ENCODE measurements at regions not wholly inside any gene's neighbourhood (a gene's known extent, or its start where the extent isn't known, plus 50 kb on each side); places are given as distances from the start of the nearest gene placed in this dataset.

DNA sequence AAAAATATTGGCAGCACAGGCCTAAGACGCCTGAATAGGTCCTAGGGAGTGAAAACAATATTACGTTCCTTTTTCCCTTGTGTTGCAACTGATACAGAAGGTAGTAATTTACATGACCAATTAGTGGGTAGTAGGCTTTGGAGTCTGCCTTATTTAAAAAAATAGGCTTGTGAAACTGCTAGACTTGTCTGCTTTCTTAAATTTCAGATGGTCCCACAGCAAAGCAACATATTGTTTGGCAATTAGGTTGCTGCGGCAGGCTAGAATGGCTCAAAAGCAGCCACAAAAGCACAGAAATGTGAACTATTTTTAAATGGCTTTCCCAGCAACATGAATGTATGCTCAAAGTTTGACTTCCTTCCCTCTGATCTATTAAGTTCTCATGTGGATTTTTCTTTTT lies 211.9 kb downstream of the TTC8 start:
- no peak overlapping the region for H3K27ac Mint-ChIP-seq
- peaks cover 23% of the 10 kb centered on the region for H3K27me3 Mint-ChIP-seq (ENCODE audit: low read depth)
- peaks cover 1% of the 10 kb centered on the region for H3K36me3 Mint-ChIP-seq (ENCODE audit: low read depth)

DNA sequence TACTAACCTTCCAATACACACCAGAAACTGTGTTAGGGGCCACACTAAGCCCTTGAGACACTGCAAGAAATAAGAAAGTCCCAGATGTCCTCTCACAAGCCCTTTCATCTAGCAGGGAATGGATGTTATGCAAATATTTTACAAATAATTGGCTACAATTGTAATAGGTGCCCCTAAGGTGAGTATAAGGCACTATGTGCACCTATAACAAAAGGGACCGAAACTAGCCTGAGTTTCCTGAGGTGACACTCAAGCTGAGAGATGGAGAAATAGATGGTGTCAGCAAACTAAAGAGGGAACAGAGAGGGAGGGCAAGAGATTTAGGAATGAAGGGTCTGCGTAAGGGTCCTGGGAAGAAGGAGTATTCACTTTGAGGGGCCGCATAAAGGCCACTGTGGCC lies 212.6 kb downstream of the TTC8 start:
- Mint-ChIP-seq H3K9me3 (peaks cover 5% of the 10 kb centered on the region), H3K27ac (no peak overlapping the region), H3K4me3 (no peak overlapping the region), H3K4me1 (ENCODE audit: low read depth) (peaks cover 2% of the 10 kb centered on the region), H3K27me3 (ENCODE audit: low read depth) (peaks cover 23% of the 10 kb centered on the region), H3K36me3 (ENCODE audit: low read depth) (peaks cover 1% of the 10 kb centered on the region)
- no peak for DNase-seq (ENCODE audit: low spot score)

More for the DNA sequence above, 211.9 kb downstream of the TTC8 start:
- Mint-ChIP-seq H3K9me3 (peaks cover 5% of the 10 kb centered on the region), H3K4me1 (ENCODE audit: low read depth) (peaks cover 2% of the 10 kb centered on the region), H3K4me3 (no peak overlapping the region)
- no peak for DNase-seq (ENCODE audit: low spot score)

DNA sequence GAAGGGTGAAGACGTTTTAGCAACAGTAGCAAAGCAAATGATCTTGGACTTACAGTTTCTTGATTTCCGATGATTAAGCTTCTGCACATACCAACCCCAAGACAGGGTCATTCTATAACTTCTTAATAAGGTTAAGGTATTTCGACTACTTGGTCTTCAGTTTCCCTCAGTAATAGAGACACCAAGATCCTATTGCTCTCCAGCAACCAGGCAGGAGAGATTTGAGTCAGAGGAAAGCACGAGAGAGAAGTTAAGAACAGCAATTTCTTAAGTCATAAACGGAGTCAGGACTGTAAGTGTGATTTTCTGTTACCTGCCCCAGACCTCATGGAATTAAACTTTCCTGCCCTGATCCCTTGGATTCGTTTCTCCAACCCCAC lies 215.6 kb downstream of the TTC8 start:
- H3K4me3 Mint-ChIP-seq: peak overlapping the region; percentile 67
- H3K27me3 Mint-ChIP-seq (ENCODE audit: low read depth): peaks cover 33% of the 10 kb centered on the region
- H3K36me3 Mint-ChIP-seq (ENCODE audit: low read depth): peaks cover 1% of the 10 kb centered on the region
- DNase-seq (ENCODE audit: low spot score): no peak
- peaks cover 4% of the 10 kb centered on the region for H3K4me1 Mint-ChIP-seq (ENCODE audit: low read depth)
- H3K27ac Mint-ChIP-seq: no peak overlapping the region
- H3K9me3 Mint-ChIP-seq: peaks cover 13% of the 10 kb centered on the region

DNA sequence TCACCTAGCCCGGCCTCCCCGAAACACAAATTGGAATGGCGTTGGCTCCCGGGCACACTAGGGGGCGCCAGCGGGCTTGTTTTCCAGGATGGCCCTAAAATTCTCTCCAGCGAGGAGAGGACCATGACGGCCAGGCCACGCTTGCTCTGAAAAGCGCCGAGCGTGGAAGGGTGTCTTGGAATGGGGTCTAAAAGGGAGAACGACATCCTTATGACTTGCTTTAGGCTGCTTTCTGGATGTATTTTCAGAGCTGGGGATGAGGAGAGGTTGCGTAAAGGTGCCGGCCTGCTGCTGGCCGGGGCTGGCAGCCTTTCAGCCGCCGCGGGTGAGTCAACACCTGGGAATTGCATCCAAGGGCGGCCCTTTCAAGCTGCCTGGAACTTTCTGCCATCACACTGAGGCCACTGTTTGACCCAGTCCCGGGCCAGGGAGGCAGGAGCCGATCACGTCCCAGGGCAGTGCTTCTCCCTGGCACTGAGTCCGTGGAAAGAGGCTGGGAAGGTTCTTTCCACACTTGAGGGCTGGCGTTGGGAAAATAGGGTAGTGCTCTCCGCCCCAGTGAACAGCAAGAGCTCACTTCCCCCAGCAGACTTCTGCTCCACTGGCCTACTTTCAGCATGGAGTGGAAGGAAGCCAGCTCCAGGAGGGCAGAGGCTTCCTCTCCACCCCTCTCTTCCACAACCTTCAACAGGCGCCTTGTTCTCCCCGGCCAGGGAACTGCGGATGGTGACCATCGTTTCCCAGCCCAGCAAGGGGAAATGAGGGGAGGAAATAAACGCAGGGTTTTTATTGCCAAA lies 216.2 kb downstream of the TTC8 start:
- Mint-ChIP-seq H3K27me3 (ENCODE audit: low read depth) (peaks cover 37% of the 10 kb centered on the region), H3K27ac (no peak overlapping the region), H3K9me3 (peaks cover 13% of the 10 kb centered on the region), H3K36me3 (ENCODE audit: low read depth) (peaks cover 1% of the 10 kb centered on the region), H3K4me3 (peak overlapping the region; percentile 67), H3K4me1 (ENCODE audit: low read depth) (peaks cover 4% of the 10 kb centered on the region)
- DNase-seq (ENCODE audit: low spot score): peak; percentile 65

DNA sequence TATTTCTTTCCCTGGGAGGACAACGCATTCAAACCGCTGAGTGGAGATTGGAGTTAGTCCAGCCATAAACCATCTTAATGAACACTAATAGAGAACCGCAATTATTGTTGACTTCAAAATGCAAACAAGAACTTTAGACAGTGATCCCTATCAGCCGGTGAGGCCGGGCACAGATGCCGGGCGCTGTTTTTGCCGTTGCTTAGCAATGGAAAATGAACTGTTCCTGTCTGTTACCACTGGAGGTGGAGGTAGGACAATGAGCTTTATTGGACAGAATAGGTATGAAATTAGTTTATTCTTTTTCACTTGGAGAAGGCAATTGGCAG lies 216.8 kb downstream of the TTC8 start:
- Mint-ChIP-seq H3K27me3 (ENCODE audit: low read depth) (peaks cover 39% of the 10 kb centered on the region), H3K36me3 (ENCODE audit: low read depth) (peaks cover 1% of the 10 kb centered on the region), H3K27ac (no peak overlapping the region), H3K9me3 (peaks cover 13% of the 10 kb centered on the region), H3K4me1 (ENCODE audit: low read depth) (peaks cover 4% of the 10 kb centered on the region), H3K4me3 (no peak overlapping the region)
- DNase-seq (ENCODE audit: low spot score): no peak

DNA sequence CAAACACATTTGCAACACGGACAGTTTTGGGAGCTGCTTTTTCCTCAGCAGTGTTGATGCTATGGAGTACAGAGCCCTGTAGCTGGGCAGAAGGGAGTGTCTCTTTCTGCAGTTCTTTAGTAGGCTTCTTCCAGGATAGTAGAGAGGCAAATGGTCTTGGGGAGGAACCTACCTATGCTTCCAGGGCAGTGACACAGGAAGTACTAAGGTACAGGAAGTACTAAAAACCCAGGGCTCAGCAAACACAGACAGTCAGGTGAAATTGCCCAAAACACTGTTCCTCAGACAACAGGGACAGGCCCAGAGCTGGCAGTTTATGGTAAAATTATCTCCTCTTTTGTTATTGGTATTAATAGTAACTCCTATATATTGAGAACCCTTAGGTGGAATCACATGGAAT lies 217.6 kb downstream of the TTC8 start:
- Mint-ChIP-seq H3K4me3 (no peak overlapping the region), H3K9me3 (peaks cover 12% of the 10 kb centered on the region), H3K27ac (no peak overlapping the region), H3K27me3 (ENCODE audit: low read depth) (peaks cover 41% of the 10 kb centered on the region), H3K4me1 (ENCODE audit: low read depth) (peaks cover 4% of the 10 kb centered on the region), H3K36me3 (ENCODE audit: low read depth) (peaks cover 1% of the 10 kb centered on the region)
- DNase-seq (ENCODE audit: low spot score): no peak

DNA sequence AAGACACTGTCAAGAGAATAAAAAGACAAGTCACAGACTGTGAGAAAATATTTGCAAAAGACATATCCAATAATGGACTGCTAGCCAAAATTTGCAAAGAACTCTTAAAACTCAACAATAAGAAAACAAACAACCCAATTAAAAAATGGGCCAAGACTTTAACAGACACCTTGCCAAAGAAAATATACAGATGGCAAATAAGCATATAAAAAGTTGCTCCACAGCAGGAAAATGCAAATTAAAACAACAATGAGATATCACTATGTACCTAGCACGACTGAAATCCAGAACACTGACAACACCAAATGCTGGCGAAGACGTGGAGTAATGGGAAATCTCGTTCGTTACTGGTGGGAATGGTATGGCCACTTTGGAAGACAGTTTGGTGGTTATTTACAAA lies 228.9 kb downstream of the TTC8 start:
- Mint-ChIP-seq H3K27ac (no peak overlapping the region), H3K36me3 (ENCODE audit: low read depth) (no peaks in the 10 kb centered on the region), H3K4me1 (ENCODE audit: low read depth) (no peaks in the 10 kb centered on the region), H3K4me3 (no peak overlapping the region), H3K27me3 (ENCODE audit: low read depth) (peaks cover 30% of the 10 kb centered on the region), H3K9me3 (no peaks in the 10 kb centered on the region)
- no peak for DNase-seq (ENCODE audit: low spot score)

DNA sequence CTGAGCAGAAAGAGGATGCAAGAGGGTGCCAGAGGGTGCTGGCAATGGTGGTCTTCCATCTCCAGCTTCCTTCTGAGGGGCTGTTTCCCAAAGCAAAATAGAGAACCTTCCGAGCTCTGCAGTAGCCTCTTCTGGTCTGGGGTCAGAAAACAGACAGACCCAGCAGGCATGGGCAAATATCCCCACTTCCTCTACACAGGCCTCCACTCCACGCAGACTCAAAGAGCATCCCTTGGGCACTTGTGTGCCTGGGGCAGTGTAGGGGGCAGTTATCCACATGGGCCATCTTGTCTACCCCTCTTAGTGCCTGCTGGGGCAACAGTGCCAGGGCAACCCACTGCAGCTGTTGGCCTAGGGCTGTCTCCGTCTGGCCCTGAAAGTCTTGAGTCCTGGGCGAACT lies 231.9 kb downstream of the TTC8 start:
- no peak overlapping the region for H3K4me3 Mint-ChIP-seq
- H3K4me1 Mint-ChIP-seq (ENCODE audit: low read depth): no peaks in the 10 kb centered on the region
- H3K9me3 Mint-ChIP-seq: no peaks in the 10 kb centered on the region
- DNase-seq (ENCODE audit: low spot score): no peak
- no peaks in the 10 kb centered on the region for H3K36me3 Mint-ChIP-seq (ENCODE audit: low read depth)
- H3K27me3 Mint-ChIP-seq (ENCODE audit: low read depth): peaks cover 23% of the 10 kb centered on the region
- H3K27ac Mint-ChIP-seq: no peak overlapping the region

DNA sequence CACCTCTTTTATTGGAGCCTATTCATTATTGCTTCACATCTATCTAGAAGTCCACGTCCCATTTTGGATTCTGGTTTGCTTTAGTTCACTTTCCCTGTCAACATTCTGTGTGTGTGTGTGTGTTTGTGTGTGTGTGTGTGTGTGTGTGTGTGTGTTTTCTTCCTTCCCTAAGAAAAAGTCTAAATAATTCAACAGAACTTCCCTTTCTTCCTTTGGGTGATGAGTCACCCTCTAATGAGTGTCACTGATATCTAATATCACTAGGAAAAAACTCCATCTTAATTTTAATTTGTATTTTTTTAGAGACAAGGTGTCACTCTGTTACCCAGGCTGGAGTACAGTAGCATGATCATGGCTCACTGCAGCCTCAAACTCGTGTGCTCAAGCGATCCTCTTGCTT lies 234.2 kb downstream of the TTC8 start:
- H3K27ac Mint-ChIP-seq: no peak overlapping the region
- no peaks in the 10 kb centered on the region for H3K9me3 Mint-ChIP-seq
- no peak overlapping the region for H3K4me3 Mint-ChIP-seq
- H3K27me3 Mint-ChIP-seq (ENCODE audit: low read depth): peaks cover 33% of the 10 kb centered on the region
- H3K36me3 Mint-ChIP-seq (ENCODE audit: low read depth): no peaks in the 10 kb centered on the region
- DNase-seq (ENCODE audit: low spot score): no peak
- H3K4me1 Mint-ChIP-seq (ENCODE audit: low read depth): no peaks in the 10 kb centered on the region

DNA sequence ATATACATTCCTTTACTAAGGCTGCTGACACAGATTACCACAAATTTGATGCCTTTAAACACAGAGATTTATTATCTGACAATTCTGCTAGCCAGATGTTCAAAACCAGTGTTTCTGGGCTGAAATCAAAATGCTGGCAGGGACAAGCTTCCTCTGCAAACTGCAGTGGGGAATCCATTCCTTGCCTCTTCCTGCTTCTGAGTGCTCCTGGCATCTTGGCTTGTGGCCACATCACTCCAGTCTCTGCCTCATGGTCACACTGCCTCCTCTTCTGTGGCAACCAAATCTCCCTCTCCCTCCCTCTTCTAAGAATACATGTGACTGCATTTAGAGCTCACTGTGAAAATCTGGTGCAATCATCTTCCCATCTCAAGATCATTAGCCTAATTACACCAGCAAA lies 235.7 kb downstream of the TTC8 start:
- Mint-ChIP-seq H3K4me3 (no peak overlapping the region), H3K27ac (no peak overlapping the region), H3K9me3 (no peaks in the 10 kb centered on the region), H3K4me1 (ENCODE audit: low read depth) (no peaks in the 10 kb centered on the region), H3K36me3 (ENCODE audit: low read depth) (no peaks in the 10 kb centered on the region), H3K27me3 (ENCODE audit: low read depth) (peaks cover 34% of the 10 kb centered on the region)
- no peak for DNase-seq (ENCODE audit: low spot score)

DNA sequence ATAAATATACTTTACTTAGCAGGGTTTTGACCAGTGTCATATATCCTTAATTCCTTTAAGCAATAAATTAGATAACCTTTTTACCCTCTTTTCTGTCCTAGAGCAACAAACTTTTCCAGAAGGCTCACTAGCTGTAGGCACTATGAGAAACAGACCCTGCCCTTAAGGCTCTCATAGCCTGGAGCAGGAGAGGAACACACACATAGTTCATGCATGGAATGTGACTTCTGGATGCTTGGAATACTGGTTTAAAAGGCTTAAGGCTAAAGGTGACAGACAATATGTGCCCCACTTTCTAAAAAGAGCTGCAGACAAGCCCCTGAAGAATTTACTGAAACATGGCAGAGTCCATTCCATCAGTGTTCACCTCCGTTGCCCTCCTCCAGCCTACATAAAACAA lies 237.2 kb downstream of the TTC8 start:
- no peak overlapping the region for H3K27ac Mint-ChIP-seq
- DNase-seq (ENCODE audit: low spot score): no peak
- no peak overlapping the region for H3K4me3 Mint-ChIP-seq
- no peaks in the 10 kb centered on the region for H3K9me3 Mint-ChIP-seq
- no peaks in the 10 kb centered on the region for H3K36me3 Mint-ChIP-seq (ENCODE audit: low read depth)
- peaks cover 37% of the 10 kb centered on the region for H3K27me3 Mint-ChIP-seq (ENCODE audit: low read depth)
- H3K4me1 Mint-ChIP-seq (ENCODE audit: low read depth): no peaks in the 10 kb centered on the region

DNA sequence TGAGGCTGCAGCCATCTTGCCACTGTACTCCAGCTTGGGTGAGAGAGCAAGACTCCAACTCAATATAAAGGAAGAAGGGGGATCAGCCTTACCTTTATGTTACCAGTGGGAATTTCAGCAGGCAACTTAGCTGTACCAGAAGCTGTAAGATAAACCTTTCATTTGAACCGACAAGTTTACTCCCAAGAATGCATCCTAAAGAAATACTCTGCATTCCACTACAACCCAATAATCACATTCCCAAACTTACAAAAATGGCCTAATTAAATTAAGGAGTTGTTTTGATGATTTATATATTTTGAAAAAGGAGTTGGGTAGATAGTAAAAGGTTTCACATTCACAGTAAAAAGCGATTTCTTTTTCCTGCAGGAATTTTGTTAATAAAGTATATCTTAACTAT lies 241.4 kb downstream of the TTC8 start:
- DNase-seq (ENCODE audit: low spot score): no peak
- Mint-ChIP-seq H3K4me3 (no peak overlapping the region), H3K27me3 (ENCODE audit: low read depth) (peaks cover 45% of the 10 kb centered on the region), H3K9me3 (no peaks in the 10 kb centered on the region), H3K27ac (no peak overlapping the region), H3K4me1 (ENCODE audit: low read depth) (peaks cover 10% of the 10 kb centered on the region), H3K36me3 (ENCODE audit: low read depth) (no peaks in the 10 kb centered on the region)

DNA sequence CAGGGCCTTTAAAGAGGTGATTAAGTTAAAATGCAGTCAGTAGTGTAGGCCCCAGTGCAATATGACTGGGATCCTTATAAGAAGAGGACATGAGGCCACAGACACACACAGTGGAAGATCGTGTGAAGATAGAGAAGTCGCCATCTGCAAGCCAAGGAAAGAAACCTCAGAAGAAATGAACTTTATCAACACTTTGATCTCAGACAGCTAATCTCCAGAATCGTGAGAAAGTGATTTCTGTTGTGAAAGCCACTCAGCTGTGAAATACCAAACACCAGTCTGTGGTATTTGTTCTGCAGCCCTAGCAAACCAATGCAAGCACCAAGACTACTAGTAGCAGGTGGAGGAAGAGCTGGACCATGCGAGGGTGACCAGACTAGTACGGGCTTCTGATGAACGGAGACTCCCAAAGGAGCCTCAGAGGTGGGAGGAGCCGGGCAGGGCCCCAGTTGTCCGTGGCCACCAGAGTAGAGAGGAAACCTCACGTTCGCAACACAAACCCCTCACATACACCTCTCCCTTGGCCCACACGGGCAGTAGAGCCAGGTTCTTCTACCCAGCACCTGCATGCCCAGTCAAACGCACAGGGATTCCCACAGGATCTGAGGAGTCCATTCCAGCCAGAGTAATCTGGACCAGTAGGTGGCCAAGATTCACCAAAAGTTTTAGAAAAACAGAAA lies 243.0 kb downstream of the TTC8 start:
- peak; percentile 47 for DNase-seq (ENCODE audit: low spot score)
- Mint-ChIP-seq H3K9me3 (no peaks in the 10 kb centered on the region), H3K27me3 (ENCODE audit: low read depth) (peaks cover 51% of the 10 kb centered on the region), H3K4me3 (no peak overlapping the region), H3K4me1 (ENCODE audit: low read depth) (peaks cover 10% of the 10 kb centered on the region), H3K27ac (no peak overlapping the region), H3K36me3 (ENCODE audit: low read depth) (no peaks in the 10 kb centered on the region)

DNA sequence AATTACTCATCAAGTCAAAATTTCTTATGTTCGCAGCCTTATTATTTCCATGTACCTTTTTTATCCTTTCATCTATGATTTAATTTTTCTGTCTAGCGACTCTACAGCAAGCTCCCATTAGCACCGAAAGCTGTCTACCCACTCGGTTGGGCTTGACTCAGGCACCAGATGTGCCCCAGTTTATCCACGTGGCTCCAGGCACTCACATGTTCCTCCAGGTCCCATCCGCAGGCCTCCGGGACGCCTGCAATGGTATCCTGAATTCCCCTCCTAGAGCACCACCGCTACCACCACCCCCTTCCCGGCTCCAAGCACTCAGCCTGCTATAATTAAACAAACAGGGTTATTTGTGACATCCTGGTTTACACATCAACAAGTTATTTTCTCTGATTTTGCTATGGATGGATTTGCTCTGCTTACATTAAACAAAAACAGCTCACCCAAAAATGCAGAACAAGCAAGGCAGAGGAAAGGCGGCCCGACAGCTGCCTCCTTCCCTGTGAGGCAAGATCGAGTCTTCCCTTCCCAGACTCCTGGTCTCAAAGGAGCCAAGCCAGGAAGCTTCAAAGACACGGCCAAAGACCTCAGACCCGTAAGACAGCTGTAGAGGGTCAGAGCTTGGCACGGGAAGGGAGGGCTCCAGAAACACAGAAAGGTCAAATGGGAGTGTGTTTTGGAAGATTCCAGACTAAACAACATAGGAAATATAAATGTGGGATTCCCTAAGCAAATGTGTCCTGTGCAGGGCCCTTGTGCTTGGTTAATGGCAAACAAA lies 253.8 kb downstream of the TTC8 start:
- no peak overlapping the region for H3K27ac Mint-ChIP-seq
- H3K4me1 Mint-ChIP-seq (ENCODE audit: low read depth): no peaks in the 10 kb centered on the region
- no peak overlapping the region for H3K4me3 Mint-ChIP-seq
- DNase-seq (ENCODE audit: low spot score): no peak
- peaks cover 39% of the 10 kb centered on the region for H3K27me3 Mint-ChIP-seq (ENCODE audit: low read depth)
- no peaks in the 10 kb centered on the region for H3K36me3 Mint-ChIP-seq (ENCODE audit: low read depth)
- H3K9me3 Mint-ChIP-seq: no peaks in the 10 kb centered on the region
